ENCODE measurements at regions not wholly inside any gene's neighbourhood (a gene's known extent, or its start where the extent isn't known, plus 50 kb on each side); places are given as distances from the start of the nearest gene placed in this dataset.
"Not testable (repeated sequence)": the region's sequence is repeated elsewhere in the genome, so short reads cannot be mapped to it uniquely, and the experiment has no call there.

- DNase-seq (ENCODE audit: low read depth) = no peak
Observed at GRCh38 chr17:5952518-5952917, 117.7 kb upstream of the WSCD1 start.

- DNase-seq (ENCODE audit: low read depth) = no peak
Observed at GRCh38 chr17:5955764-5956163, 114.4 kb upstream of the WSCD1 start.

GRCh38 chr17:5958850-5959249 is 111.3 kb upstream of the WSCD1 start:
- DNase-seq (ENCODE audit: low read depth) = no peak

- no peak for DNase-seq (ENCODE audit: low read depth)
Observed at GRCh38 chr17:5962371-5962770, 107.8 kb upstream of the WSCD1 start.

GRCh38 chr17:5971969-5972368 is 98.2 kb upstream of the WSCD1 start:
- no peak for DNase-seq (ENCODE audit: low read depth)

- no peak for DNase-seq (ENCODE audit: low read depth)
Observed at GRCh38 chr17:5973410-5973809, 96.8 kb upstream of the WSCD1 start.

- DNase-seq (ENCODE audit: low read depth) = no peak
Observed at GRCh38 chr17:5975661-5976060, 94.5 kb upstream of the WSCD1 start.

GRCh38 chr17:5976251-5976650 is 93.9 kb upstream of the WSCD1 start:
- no peak for DNase-seq (ENCODE audit: low read depth)

- DNase-seq (ENCODE audit: low read depth) = no peak
Observed at GRCh38 chr17:5978496-5978895, 91.7 kb upstream of the WSCD1 start.

- no peak for DNase-seq (ENCODE audit: low read depth)
Observed at GRCh38 chr17:5980941-5981340, 89.2 kb upstream of the WSCD1 start.

GRCh38 chr17:5986644-5987043 is 83.5 kb upstream of the WSCD1 start:
- DNase-seq (ENCODE audit: low read depth) = no peak

GRCh38 chr17:6000426-6000825 is 69.8 kb upstream of the WSCD1 start:
- no peak for DNase-seq (ENCODE audit: low read depth)

- not testable (repeated sequence) for DNase-seq (ENCODE audit: low read depth)
Observed at GRCh38 chr17:6003221-6003620, 67.0 kb upstream of the WSCD1 start.

GRCh38 chr17:6005939-6006338 is 64.2 kb upstream of the WSCD1 start:
- DNase-seq (ENCODE audit: low read depth) = no peak

GRCh38 chr17:6011206-6011605 is 59.0 kb upstream of the WSCD1 start:
- DNase-seq (ENCODE audit: low read depth) = no peak

- DNase-seq (ENCODE audit: low read depth) = no peak
Observed at GRCh38 chr17:6018788-6019187, 51.4 kb upstream of the WSCD1 start.

- no peak for DNase-seq (ENCODE audit: low read depth)
Observed at GRCh38 chr17:6019959-6020358, 50.2 kb upstream of the WSCD1 start.

GRCh38 chr17:6020376-6021010 is 49.7 kb upstream of the WSCD1 start:
- no peak for DNase-seq (ENCODE audit: low read depth)

Data from stimulated activated CD8-positive, alpha-beta memory T cell treated with anti-CD3 and anti-CD28 coated beads, Interleukin-12 subunit alpha, Interleukin-12 subunit beta, amount 100 ng/mL, for 4 hours (primary cell).